H1 (cell line): ENCODE measurements at regions not wholly inside any gene's neighbourhood (a gene's known extent, or its start where the extent isn't known, plus 50 kb on each side); places are given as distances from the start of the nearest gene placed in this dataset.

Experiments used
- CTCF ChIA-PET: fragments of 300-600 bp; sonication (Branson Sonifier 250); formaldehyde crosslinking; loops from one replicate; lab custom pipeline; 2021; ENCODE audit not compliant: partially characterized antibody; lab: Charles Lee
- POLR2A ChIA-PET: fragments of 300-600 bp; sonication (Branson Sonifier 250); formaldehyde crosslinking; loops from one replicate; lab custom pipeline; 2021; ENCODE audit warnings: inconsistent platforms; ENCODE audit not compliant: partially characterized antibody; lab: Charles Lee
- DNase-seq, 2 experiments: peaks; one replicate each; pipeline versions ENCODE4 v3.0.0 to v3.0.0-alpha.2; 2010 to 2022; ENCODE audit warnings: low spot score in 2 of 2, low read depth in 1 of 2, mixed read lengths in 1 of 2
- FAIRE-seq: peaks from 2 replicates; lab custom pipeline; 2011; peaks lifted over from hg19 to GRCh38; lab: Jason Lieb, UNC
- H2AFZ ChIP-seq: 2 replicates; pipeline ENCODE4 v1.8.1; 2012; ENCODE audit warnings: low read length, inconsistent platforms
- H2AK5ac ChIP-seq: 2 replicates; pipeline ENCODE4 v1.6.1; 2013; ENCODE audit warnings: low read depth, low read length
- H2BK120ac ChIP-seq: replicated peaks from 2 replicates; pipeline ENCODE3; 2013; ENCODE audit warnings: low read depth, low read length, inconsistent platforms
- H2BK12ac ChIP-seq: 2 replicates; pipeline ENCODE4 v1.6.1; 2013; ENCODE audit warnings: low read depth, low read length
- H2BK15ac ChIP-seq: 2 replicates; pipeline ENCODE4 v1.6.1; 2013; ENCODE audit warnings: low read length
- H2BK20ac ChIP-seq: 2 replicates; pipeline ENCODE4 v1.6.1; 2013; ENCODE audit warnings: low read length
- H2BK5ac ChIP-seq: 2 replicates; pipeline ENCODE4 v1.6.1; 2013; ENCODE audit warnings: low read depth, low read length
- H3K14ac ChIP-seq: 2 replicates; pipeline ENCODE4 v1.6.1; 2013; ENCODE audit warnings: inconsistent platforms; ENCODE audit not compliant: insufficient read length
- H3K18ac ChIP-seq: 2 replicates; pipeline ENCODE4 v1.6.1; 2013; ENCODE audit warnings: low read length; ENCODE audit errors: extremely low read depth
- H3K23ac ChIP-seq: 2 replicates; pipeline ENCODE4 v1.6.1; 2013; ENCODE audit warnings: inconsistent platforms; ENCODE audit not compliant: insufficient read length
- H3K23me2 ChIP-seq: 2 replicates; pipeline ENCODE4 v1.6.1; 2013; ENCODE audit warnings: low read depth, low read length
- H3K27ac ChIP-seq: 2 replicates; pipeline ENCODE4 v1.6.1; 2011; ENCODE audit warnings: low read depth, low read length, inconsistent platforms
- H3K27me3 ChIP-seq, 4 experiments: replicated peaks in 1 of 4; 1 replicate in 1 of 4; 2 replicates in 3 of 4; pipeline versions ENCODE4 v1.6.1 to v1.8.1; 2011 to 2013; ENCODE audit warnings: low read length in 3 of 4, mild to moderate bottlenecking in 3 of 4, inconsistent platforms in 2 of 4, mixed read lengths in 2 of 4, moderate library complexity in 1 of 4; ENCODE audit not compliant: control insufficient read depth in 3 of 4, insufficient read depth in 3 of 4; ENCODE audit errors: extremely low read depth in 1 of 4
- H3K36me3 ChIP-seq, 4 experiments: 2 replicates each; pipeline versions ENCODE4 v1.6.1 to v1.8.1; 2011 to 2013; ENCODE audit warnings: mild to moderate bottlenecking in 4 of 4, low read length in 3 of 4, moderate library complexity in 2 of 4, control low read depth in 1 of 4, inconsistent platforms in 1 of 4; ENCODE audit not compliant: insufficient read depth in 4 of 4, control insufficient read depth in 2 of 4
- H3K4ac ChIP-seq: replicated peaks from 2 replicates; pipeline ENCODE3; 2013; ENCODE audit warnings: low read length, low read depth, mixed read lengths, inconsistent platforms; ENCODE audit not compliant: insufficient read length
- H3K4me1 ChIP-seq, 4 experiments: replicated peaks in 1 of 4; 1 replicate in 1 of 4; 2 replicates in 3 of 4; pipeline versions ENCODE4 v1.6.1 to v1.8.1; 2011 to 2013; ENCODE audit warnings: low read length in 3 of 4, inconsistent platforms in 2 of 4, mixed read lengths in 1 of 4; ENCODE audit not compliant: insufficient read depth in 4 of 4, control insufficient read depth in 3 of 4
- H3K4me2 ChIP-seq, 2 experiments: 2 replicates each; pipeline versions ENCODE4 v1.6.1 to v1.8.1; 2011 to 2013; ENCODE audit warnings: low read depth in 2 of 2, low read length in 2 of 2, control low read depth in 1 of 2, inconsistent platforms in 1 of 2, mild to moderate bottlenecking in 1 of 2; ENCODE audit not compliant: insufficient read depth in 1 of 2
- H3K4me3 ChIP-seq, 4 experiments: fragments of 200-600, 300-600 bp in 1 of 4; sonication (generic), shearing (Covaris generic), sonication (Bioruptor Twin) in 1 of 4; 2 replicates each; pipeline versions ENCODE4 v1.5.1 to v1.8.1; 2011 to 2016; ENCODE audit warnings: low read length in 4 of 4, low read depth in 3 of 4, control low read depth in 2 of 4, inconsistent platforms in 2 of 4, mild to moderate bottlenecking in 2 of 4, mixed read lengths in 1 of 4, moderate library complexity in 1 of 4; ENCODE audit not compliant: insufficient read depth in 2 of 4; ENCODE audit errors: extremely low read depth in 1 of 4
- H3K56ac ChIP-seq: replicated peaks from 2 replicates; pipeline ENCODE3; 2013; ENCODE audit warnings: low read depth, mild to moderate bottlenecking, mixed read lengths, low read length, inconsistent platforms; ENCODE audit not compliant: insufficient read length
- H3K79me1 ChIP-seq: 2 replicates; pipeline ENCODE4 v1.6.1; 2013; ENCODE audit warnings: low read depth, low read length, control low read depth
- H3K79me2 ChIP-seq, 2 experiments: 2 replicates each; pipeline versions ENCODE4 v1.6.1 to v1.8.1; 2012 to 2013; ENCODE audit warnings: low read length in 2 of 2, mild to moderate bottlenecking in 2 of 2, inconsistent platforms in 1 of 2; ENCODE audit not compliant: insufficient read depth in 2 of 2, control insufficient read depth in 1 of 2
- H3K9ac ChIP-seq, 4 experiments: replicated peaks in 1 of 4; 1 replicate in 1 of 4; 2 replicates in 3 of 4; pipeline versions ENCODE4 v1.6.1 to v1.8.1; 2011 to 2013; ENCODE audit warnings: low read depth in 3 of 4, low read length in 3 of 4, control low read depth in 2 of 4, mild to moderate bottlenecking in 2 of 4, moderate library complexity in 2 of 4, inconsistent platforms in 1 of 4; ENCODE audit errors: extremely low read depth in 1 of 4
- H3K9me3 ChIP-seq, 2 experiments: 2 replicates each; pipeline versions ENCODE4 v1.6.1 to v1.8.1; 2012 to 2013; ENCODE audit warnings: mild to moderate bottlenecking in 2 of 2, moderate library complexity in 2 of 2, control low read depth in 1 of 2, inconsistent platforms in 1 of 2, low read depth in 1 of 2, low read length in 1 of 2, mixed read lengths in 1 of 2; ENCODE audit not compliant: insufficient read depth in 2 of 2
- H4K20me1 ChIP-seq, 2 experiments: replicated peaks in 1 of 2; 2 replicates each; pipeline versions ENCODE3 to v1.8.1; 2011 to 2013; ENCODE audit warnings: inconsistent platforms in 2 of 2, low read length in 2 of 2, mild to moderate bottlenecking in 1 of 2; ENCODE audit not compliant: insufficient read depth in 2 of 2, control insufficient read depth in 1 of 2
- H4K5ac ChIP-seq: 2 replicates; pipeline ENCODE4 v1.6.1; 2013; ENCODE audit warnings: low read length, low read depth, mixed read lengths, inconsistent platforms; ENCODE audit not compliant: insufficient read length
- H4K8ac ChIP-seq: 2 replicates; pipeline ENCODE4 v1.8.0; 2013; ENCODE audit warnings: mild to moderate bottlenecking, moderate library complexity, low read length, inconsistent platforms; ENCODE audit not compliant: insufficient read depth; ENCODE audit errors: extremely low read depth
- H4K91ac ChIP-seq: replicated peaks from 2 replicates; pipeline ENCODE3; 2013; ENCODE audit warnings: low read length, mixed read lengths, inconsistent platforms; ENCODE audit not compliant: insufficient read length
- ATF2 ChIP-seq: IDR thresholded peaks from 2 replicates; pipeline ENCODE4 v1.6.1; 2012; ENCODE audit warnings: low read length, inconsistent platforms
- BACH1 ChIP-seq: IDR thresholded peaks from 2 replicates; pipeline ENCODE4 v1.6.1; 2012; ENCODE audit warnings: low read length, improper control_type of control experiment
- BCL11A ChIP-seq, 2 experiments: IDR thresholded peaks; one replicate each; pipeline ENCODE4 v1.6.1; 2011; ENCODE audit warnings: low read depth in 2 of 2, low read length in 2 of 2, mild to moderate bottlenecking in 2 of 2
- EGR1 ChIP-seq: IDR thresholded peaks from 2 replicates; pipeline ENCODE4 v1.6.1; 2011; ENCODE audit warnings: low read depth, low read length, borderline replicate concordance
- KDM5A ChIP-seq: fragments of 200-600 bp; IDR thresholded peaks from 2 replicates; pipeline ENCODE4 v1.7.1; 2012; ENCODE audit warnings: mild to moderate bottlenecking, low read length, inconsistent platforms, mixed read lengths
- NRF1 ChIP-seq: IDR thresholded peaks from 2 replicates; pipeline ENCODE4 v1.6.1; 2011; ENCODE audit warnings: mild to moderate bottlenecking, low read depth, low read length, improper control_type of control experiment
- RFX5 ChIP-seq: IDR thresholded peaks from 2 replicates; pipeline ENCODE4 v1.6.1; 2011; ENCODE audit warnings: low read depth, low read length, improper control_type of control experiment, borderline replicate concordance
- SIX5 ChIP-seq: IDR thresholded peaks from 2 replicates; pipeline ENCODE4 v1.6.1; 2011; ENCODE audit warnings: mild to moderate bottlenecking, low read depth, low read length
- TAF1 ChIP-seq: IDR thresholded peaks from 2 replicates; pipeline ENCODE4 v1.6.1; 2011; ENCODE audit warnings: mild to moderate bottlenecking, low read depth, low read length
- WGBS, 2 experiments: shearing (Covaris generic) in 1 of 2; methylation state at CpG; one replicate each; pipeline versions ENCODE4 v1.1.6 to v1.1.7; 2013 to 2015; ENCODE audit warnings: low lambda C conversion rate in 2 of 2, mixed read lengths in 2 of 2, inconsistent platforms in 1 of 2, low coverage in 1 of 2, missing lambda C conversion rate in 1 of 2; ENCODE audit not compliant: insufficient replicate concordance in 2 of 2, insufficient coverage in 1 of 2, insufficient read length in 1 of 2; ENCODE audit errors: extremely low coverage in 1 of 2, missing lambda C conversion rate in 1 of 2; 5-methylcytosine and 5-hydroxymethylcytosine counted together
- TF ChIP-seq, protein P1 (sequence below): IDR thresholded peaks from 2 replicates; pipeline ENCODE4 v1.6.1; 2011; ENCODE audit warnings: low read depth, mild to moderate bottlenecking, low read length; ENCODE audit not compliant: insufficient read depth

- FAIRE-seq, result no peak
- no peak for TF ChIP-seq RFX5
- TF ChIP-seq EGR1, result no peak
- no peak for TF ChIP-seq BCL11A (IDR thresholded peaks at IDR 0.05; ENCODE audit: low read depth in 2 of 2, low read length in 2 of 2)
- TF ChIP-seq KDM5A, result no peak
- no peak for TF ChIP-seq BACH1
- no peak for TF ChIP-seq TAF1
- no peak for TF ChIP-seq ATF2
- TF ChIP-seq, protein P1, sequence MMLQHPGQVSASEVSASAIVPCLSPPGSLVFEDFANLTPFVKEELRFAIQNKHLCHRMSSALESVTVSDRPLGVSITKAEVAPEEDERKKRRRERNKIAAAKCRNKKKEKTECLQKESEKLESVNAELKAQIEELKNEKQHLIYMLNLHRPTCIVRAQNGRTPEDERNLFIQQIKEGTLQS, result no peak
- no peak for TF ChIP-seq NRF1
- no peak for TF ChIP-seq SIX5
Measured at GRCh38 chr14:65926935-65927700, 514.6 kb downstream of the FUT8 start.

More at GRCh38 chr14:65926935-65927700, 514.6 kb downstream of the FUT8 start:
- peaks cover 3 to 13% (median 9%) of the 10 kb centered on the region in 4 experiments; a peak in 4 of 7 replicates for H3K4me1 ChIP-seq
- peak overlapping the region; percentile 66; the same call in 1 of the 2 replicates for H2BK20ac ChIP-seq
- H3K4me2 ChIP-seq, result no peak overlapping the region; a peak in 1 of 4 replicates
- ChIA-PET POLR2A (interaction anchor here (0.7 to 1.9 kb wide), 4 partner anchors 9 to 22 kb away, joined by 3 to 5 read pairs (median 4); no protein-coding TSS in a partner anchor), CTCF (interaction anchor here (0.9 to 2.1 kb wide), 8 partner anchors 14 to 515 kb away, joined by 3 to 12 read pairs (median 4); no protein-coding TSS in a partner anchor)
- no peak overlapping the region for H4K8ac ChIP-seq
- H3K36me3 ChIP-seq, result no peaks in the 10 kb centered on the region
- peak overlapping the region; percentile 11 for H4K5ac ChIP-seq
- peak overlapping the region; percentile 52 for H2BK120ac ChIP-seq
- WGBS, 2 experiments, result 86% methylated on average over 7 of the region's 7 CpGs; no CpG with 5 or more reads in 1 of the 2 experiments
- no peak for DNase-seq
- no peaks in the 10 kb centered on the region; a peak in 1 of 7 replicates for H3K27me3 ChIP-seq
- H3K27ac ChIP-seq, result no peak overlapping the region
- 0 out of 2 replicates have a peak overlapping the region, but pooled peaks have one; percentile 48 for H2AFZ ChIP-seq
- peak overlapping the region; percentile 77; the same call in 1 of the 2 replicates for H2BK12ac ChIP-seq
- no peaks in the 10 kb centered on the region for H3K23me2 ChIP-seq
- H3K79me2 ChIP-seq, result no peaks in the 10 kb centered on the region
- H3K4ac ChIP-seq, result peak overlapping the region; percentile 42
- peak overlapping the region; percentile 63 for H4K91ac ChIP-seq
- no peaks in the 10 kb centered on the region for H3K79me1 ChIP-seq
- peak overlapping the region in 1 of 4 experiments; percentile 20; a peak in 1 of 7 replicates for H3K9ac ChIP-seq
- H3K56ac ChIP-seq, result no peak overlapping the region
- no peak overlapping the region for H3K4me3 ChIP-seq
- no peak overlapping the region for H3K23ac ChIP-seq
- no peaks in the 10 kb centered on the region for H4K20me1 ChIP-seq
- peak overlapping the region; percentile 62 for H3K18ac ChIP-seq
- H2BK5ac ChIP-seq, result peak overlapping the region; percentile 49; the same call in 1 of the 2 replicates
- H3K9me3 ChIP-seq, result no peaks in the 10 kb centered on the region
- peak overlapping the region; percentile 82; the same call in 1 of the 2 replicates for H2AK5ac ChIP-seq
- no peak overlapping the region for H3K14ac ChIP-seq
- H2BK15ac ChIP-seq, result peak overlapping the region; percentile 82; the same call in 1 of the 2 replicates
